Karpas-422 (cell line): ENCODE measurements at regions not wholly inside any gene's neighbourhood (a gene's known extent, or its start where the extent isn't known, plus 50 kb on each side); places are given as distances from the start of the nearest gene placed in this dataset.

Source experiments
- DNase-seq: peaks from one replicate; pipeline ENCODE4 v3.0.0-alpha.2; 2015
- H2AFZ ChIP-seq: fragments of 200-600 bp; sonication (generic); 2 replicates; pipeline ENCODE4 v1.6.1; 2014; ENCODE audit warnings: antibody characterized with exemption, low read length, mixed read lengths
- H3K27ac ChIP-seq: fragments of 200-600 bp; sonication (generic); 2 replicates; pipeline ENCODE4 v1.5.1; 2014; ENCODE audit warnings: mild to moderate bottlenecking, low read length, moderate library complexity
- H3K27me3 ChIP-seq: fragments of 200-600 bp; sonication (generic); 2 replicates; pipeline ENCODE4 v1.6.1; 2014; ENCODE audit warnings: low read length, mixed read lengths
- H3K36me3 ChIP-seq: fragments of 200-600 bp; sonication (generic); 2 replicates; pipeline ENCODE4 v1.6.1; 2014; ENCODE audit warnings: low read length, mixed read lengths; ENCODE audit not compliant: insufficient read depth
- H3K4me1 ChIP-seq: fragments of 200-600 bp; sonication (generic); 2 replicates; pipeline ENCODE4 v1.6.1; 2014; ENCODE audit warnings: mild to moderate bottlenecking, low read length, mixed read lengths
- H3K4me2 ChIP-seq: fragments of 200-600 bp; sonication (generic); 2 replicates; pipeline ENCODE4 v1.6.1; 2014; ENCODE audit warnings: low read length, low read depth, mild to moderate bottlenecking; ENCODE audit not compliant: poor library complexity, severe bottlenecking
- H3K4me3 ChIP-seq: fragments of 200-600 bp; sonication (generic); 2 replicates; pipeline ENCODE4 v1.5.1; 2014; ENCODE audit warnings: mild to moderate bottlenecking, antibody characterized with exemption, low read length, mixed read lengths
- H3K79me2 ChIP-seq: fragments of 200-600 bp; sonication (generic); 2 replicates; pipeline ENCODE4 v1.6.1; 2014; ENCODE audit warnings: mild to moderate bottlenecking, low read length, mixed read lengths
- H3K9ac ChIP-seq: fragments of 200-600 bp; sonication (generic); 2 replicates; pipeline ENCODE4 v1.6.0; 2014; ENCODE audit warnings: low read length
- H3K9me2 ChIP-seq: fragments of 200-600 bp; sonication (generic), shearing (Covaris generic); replicated peaks from 2 replicates; pipeline ENCODE4 v1.6.0; 2014; ENCODE audit warnings: mild to moderate bottlenecking, low read length, moderate library complexity; ENCODE audit not compliant: insufficient read depth
- H3K9me3 ChIP-seq: fragments of 300-700, 200-600 bp; sonication (generic); 2 replicates; pipeline ENCODE4 v1.6.1; 2014; ENCODE audit warnings: low read length, mixed read lengths
- H4K20me1 ChIP-seq: fragments of 200-600 bp; sonication (generic); 2 replicates; pipeline ENCODE4 v1.6.1; 2014; ENCODE audit warnings: mild to moderate bottlenecking, antibody characterized with exemption, low read length, low read depth; ENCODE audit not compliant: insufficient read depth

DNA sequence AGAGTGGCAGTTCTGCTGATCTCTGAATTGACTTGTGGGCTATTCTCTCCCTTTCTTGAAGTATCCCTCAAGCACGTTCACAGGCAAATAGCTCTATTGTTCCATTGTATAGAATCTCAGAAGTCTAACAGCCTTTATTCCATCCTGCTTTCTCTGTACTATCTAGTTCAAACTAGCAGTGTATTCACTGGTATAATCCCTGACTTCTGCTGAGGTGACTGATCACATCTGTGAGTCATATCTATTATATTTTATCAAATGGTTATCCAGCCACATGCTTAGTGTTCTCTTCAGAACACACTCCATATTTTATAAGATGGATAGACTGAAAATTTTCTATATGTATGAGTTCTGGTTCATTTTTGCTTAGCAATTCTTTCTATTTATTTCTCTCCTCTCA, 866.1 kb downstream of the C12orf50 start:
- Histone ChIP-seq H3K9me2 (no peaks in the 10 kb centered on the region), H2AFZ (no peak overlapping the region), H3K4me3 (no peak overlapping the region), H3K27ac (no peak overlapping the region), H3K27me3 (no peaks in the 10 kb centered on the region), H3K9ac (no peak overlapping the region), H4K20me1 (no peaks in the 10 kb centered on the region), H3K9me3 (peaks cover 24% of the 10 kb centered on the region), H3K79me2 (no peaks in the 10 kb centered on the region), H3K4me2 (no peak overlapping the region), H3K36me3 (no peaks in the 10 kb centered on the region), H3K4me1 (no peaks in the 10 kb centered on the region)
- DNase-seq: no peak

- Histone ChIP-seq H3K9ac (no peak overlapping the region), H4K20me1 (no peaks in the 10 kb centered on the region), H2AFZ (no peak overlapping the region), H3K79me2 (no peaks in the 10 kb centered on the region), H3K9me2 (no peaks in the 10 kb centered on the region), H3K36me3 (no peaks in the 10 kb centered on the region), H3K9me3 (peaks cover 20% of the 10 kb centered on the region; the same call in 1 of the 2 replicates), H3K27ac (no peak overlapping the region), H3K27me3 (no peaks in the 10 kb centered on the region), H3K4me3 (no peak overlapping the region), H3K4me2 (no peak overlapping the region), H3K4me1 (no peaks in the 10 kb centered on the region)
- DNase-seq: no peak
Measured at GRCh38 chr12:87160848-87161601, 868.2 kb downstream of the C12orf50 start.

DNA sequence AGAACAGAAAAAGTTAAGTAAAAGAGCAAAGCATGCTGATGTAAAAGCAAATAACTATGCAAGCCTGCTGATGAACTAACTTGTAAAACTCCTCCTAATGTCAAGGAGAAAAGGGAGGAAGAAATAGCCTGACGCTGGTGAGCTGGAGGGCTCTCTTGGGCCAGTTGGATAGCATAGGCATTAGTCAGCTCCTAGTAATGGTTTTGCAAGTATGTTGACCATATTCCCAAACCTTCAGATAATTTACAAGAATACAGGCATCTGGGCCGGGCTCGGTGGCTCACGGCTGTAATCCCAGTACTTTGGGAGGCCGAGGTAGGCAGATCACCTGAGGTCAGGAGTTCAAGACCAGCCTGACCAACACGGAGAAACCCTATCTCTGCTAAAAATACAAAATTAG, 871.4 kb downstream of the C12orf50 start:
- Histone ChIP-seq H3K36me3 (no peaks in the 10 kb centered on the region), H3K27ac (no peak overlapping the region), H3K4me3 (no peak overlapping the region), H3K27me3 (no peaks in the 10 kb centered on the region), H3K4me1 (no peaks in the 10 kb centered on the region), H3K9ac (no peak overlapping the region), H3K79me2 (no peaks in the 10 kb centered on the region), H3K4me2 (no peak overlapping the region), H2AFZ (no peak overlapping the region), H3K9me3 (peaks cover 20% of the 10 kb centered on the region), H4K20me1 (no peaks in the 10 kb centered on the region), H3K9me2 (no peaks in the 10 kb centered on the region)
- DNase-seq: no peak

DNA sequence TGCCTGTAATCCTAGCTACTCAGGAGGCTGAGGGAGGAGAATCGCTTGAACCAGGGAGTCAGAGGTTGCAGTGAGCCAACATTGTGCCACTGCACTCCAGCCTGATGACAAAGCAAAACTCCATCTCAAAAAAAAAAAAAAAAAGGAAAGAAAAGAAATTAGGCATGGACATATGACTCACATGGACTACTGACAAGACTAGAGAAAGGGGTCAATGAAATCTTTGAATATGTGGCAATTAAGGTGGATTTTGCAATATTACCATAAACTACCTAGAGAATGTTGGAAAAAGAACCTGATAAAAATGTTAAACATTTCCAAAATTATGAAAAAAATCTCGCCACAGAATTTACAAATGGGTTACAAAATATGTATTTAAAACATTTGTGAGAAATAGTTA, 873.6 kb downstream of the C12orf50 start:
- no peaks in the 10 kb centered on the region for H3K36me3 ChIP-seq
- no peak overlapping the region for H2AFZ ChIP-seq
- H3K27ac ChIP-seq: no peak overlapping the region
- H3K4me1 ChIP-seq: no peaks in the 10 kb centered on the region
- no peaks in the 10 kb centered on the region for H3K79me2 ChIP-seq
- no peaks in the 10 kb centered on the region for H3K9me2 ChIP-seq
- DNase-seq: no peak
- no peaks in the 10 kb centered on the region for H3K27me3 ChIP-seq
- no peaks in the 10 kb centered on the region for H4K20me1 ChIP-seq
- no peak overlapping the region for H3K4me3 ChIP-seq
- H3K9ac ChIP-seq: no peak overlapping the region
- H3K9me3 ChIP-seq: peaks cover 19% of the 10 kb centered on the region
- no peak overlapping the region for H3K4me2 ChIP-seq

GRCh38 chr12:87152841-87153528, 876.2 kb downstream of the C12orf50 start:
- no peak overlapping the region for H3K9ac ChIP-seq
- no peak overlapping the region for H2AFZ ChIP-seq
- no peaks in the 10 kb centered on the region for H3K36me3 ChIP-seq
- H3K9me3 ChIP-seq: peaks cover 15% of the 10 kb centered on the region
- no peaks in the 10 kb centered on the region for H3K9me2 ChIP-seq
- no peak overlapping the region for H3K27ac ChIP-seq
- no peak overlapping the region for H3K4me3 ChIP-seq
- no peak overlapping the region for H3K4me2 ChIP-seq
- H4K20me1 ChIP-seq: no peaks in the 10 kb centered on the region
- H3K27me3 ChIP-seq: no peaks in the 10 kb centered on the region
- no peaks in the 10 kb centered on the region for H3K4me1 ChIP-seq
- DNase-seq: no peak
- H3K79me2 ChIP-seq: no peaks in the 10 kb centered on the region

GRCh38 chr12:87152075-87152474, 877.1 kb downstream of the C12orf50 start:
- Histone ChIP-seq H3K9me3 (peaks cover 15% of the 10 kb centered on the region), H4K20me1 (no peaks in the 10 kb centered on the region), H3K79me2 (no peaks in the 10 kb centered on the region), H2AFZ (no peak overlapping the region), H3K9me2 (no peaks in the 10 kb centered on the region), H3K4me3 (no peak overlapping the region), H3K36me3 (no peaks in the 10 kb centered on the region), H3K27ac (no peak overlapping the region), H3K4me1 (no peaks in the 10 kb centered on the region), H3K4me2 (no peak overlapping the region), H3K27me3 (no peaks in the 10 kb centered on the region), H3K9ac (no peak overlapping the region)
- no peak for DNase-seq

DNA sequence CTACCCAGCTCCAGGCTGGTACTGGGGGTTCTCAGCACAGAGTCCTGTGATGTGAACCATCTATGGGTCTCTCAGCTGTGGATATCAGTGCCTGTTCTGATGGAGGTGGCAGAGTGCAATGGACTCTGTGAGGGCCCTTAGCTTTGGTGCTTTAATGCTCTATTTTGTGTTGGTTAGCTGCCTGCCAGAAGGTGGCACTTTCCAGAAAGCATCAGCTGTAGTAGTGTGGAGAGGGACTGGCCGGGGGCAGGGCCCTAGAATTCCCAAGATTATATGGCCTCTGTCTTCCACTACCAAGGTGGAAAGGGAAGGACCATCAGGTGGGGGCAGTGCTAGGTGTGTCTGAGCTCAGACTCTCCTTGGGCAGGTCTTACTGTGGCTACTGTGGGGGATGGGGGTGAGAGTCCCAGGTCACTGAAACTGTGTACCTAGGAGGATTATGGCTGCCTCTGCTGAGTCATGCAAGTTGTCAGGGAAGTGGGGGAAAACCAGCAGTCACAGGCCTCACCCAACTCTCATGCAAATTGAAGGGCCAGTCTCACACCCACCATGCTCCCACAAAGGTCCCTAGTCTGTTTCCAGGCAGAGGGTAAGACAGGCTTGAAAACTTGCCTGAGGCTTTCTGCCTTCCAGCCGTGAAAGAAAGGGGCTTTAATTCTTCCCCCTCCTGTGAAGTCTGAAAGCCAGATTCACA, 878.1 kb downstream of the C12orf50 start:
- Histone ChIP-seq H3K4me1 (no peaks in the 10 kb centered on the region), H3K9me3 (peaks cover 15% of the 10 kb centered on the region), H4K20me1 (no peaks in the 10 kb centered on the region), H3K9me2 (no peaks in the 10 kb centered on the region), H3K27ac (no peak overlapping the region), H2AFZ (no peak overlapping the region), H3K79me2 (no peaks in the 10 kb centered on the region), H3K4me3 (no peak overlapping the region), H3K4me2 (no peak overlapping the region), H3K9ac (no peak overlapping the region), H3K27me3 (no peaks in the 10 kb centered on the region), H3K36me3 (no peaks in the 10 kb centered on the region)
- DNase-seq: no peak

DNA sequence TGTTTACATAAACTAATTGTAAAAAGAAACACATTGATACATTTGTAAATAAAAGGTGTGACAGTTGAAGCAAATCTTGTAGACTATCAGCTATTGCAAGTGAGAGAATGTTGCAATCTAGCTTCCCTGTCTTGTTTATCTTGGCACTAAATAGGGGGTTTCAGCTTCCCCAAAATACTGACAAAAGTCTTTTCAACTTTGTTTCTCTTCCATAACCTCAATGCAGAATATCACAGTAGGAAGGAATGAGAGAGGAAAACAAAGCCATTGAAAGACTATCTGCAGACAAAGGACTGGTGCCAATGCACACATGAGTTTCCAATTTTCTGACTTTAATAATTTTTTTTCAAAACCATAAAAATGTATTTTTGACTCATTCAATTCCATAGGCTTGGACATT, 886.2 kb upstream of the MGAT4C start:
- no peaks in the 10 kb centered on the region for H3K27me3 ChIP-seq
- H3K36me3 ChIP-seq: no peaks in the 10 kb centered on the region
- H4K20me1 ChIP-seq: no peaks in the 10 kb centered on the region
- H2AFZ ChIP-seq: no peak overlapping the region
- H3K9ac ChIP-seq: no peak overlapping the region
- no peak overlapping the region for H3K4me3 ChIP-seq
- H3K4me1 ChIP-seq: no peaks in the 10 kb centered on the region
- no peaks in the 10 kb centered on the region for H3K9me2 ChIP-seq
- peaks cover 19% of the 10 kb centered on the region for H3K9me3 ChIP-seq
- no peak for DNase-seq
- H3K27ac ChIP-seq: no peak overlapping the region
- no peaks in the 10 kb centered on the region for H3K79me2 ChIP-seq
- no peak overlapping the region for H3K4me2 ChIP-seq
